ENCODE measurements at regions not wholly inside any gene's neighbourhood (a gene's known extent, or its start where the extent isn't known, plus 50 kb on each side); places are given as distances from the start of the nearest gene placed in this dataset.

- DNase-seq (ENCODE audit: low read depth in 1 of 2, low spot score in 2 of 2): no peak
- peak overlapping the region; percentile 22 for H4K5ac ChIP-seq (ENCODE audit: insufficient read length, low read depth, low read length)
- H3K23me2 ChIP-seq (ENCODE audit: low read depth, low read length): no peaks in the 10 kb centered on the region
These were observed 448.9 kb upstream of the ADGRL2 start for GRCh38 chr1:81351864-81352263.

More at GRCh38 chr1:81351864-81352263, 448.9 kb upstream of the ADGRL2 start:
- Histone ChIP-seq H4K20me1 (replicated peaks in 1 of 2; ENCODE audit: control insufficient read depth in 1 of 2, insufficient read depth in 2 of 2, low read length in 2 of 2) (no peaks in the 10 kb centered on the region), H3K79me1 (ENCODE audit: low read depth, low read length) (no peaks in the 10 kb centered on the region), H2BK20ac (ENCODE audit: low read length) (peak overlapping the region; percentile 94; the same call in 1 of the 2 replicates), H4K91ac (replicated peaks; ENCODE audit: insufficient read length, low read length) (peak overlapping the region; percentile 36), H3K9me3 (ENCODE audit: insufficient read depth in 2 of 2, low read depth in 1 of 2, low read length in 1 of 2) (no peaks in the 10 kb centered on the region), H3K56ac (replicated peaks; ENCODE audit: insufficient read length, low read depth, low read length) (no peak overlapping the region), H3K27me3 (replicated peaks in 1 of 4; ENCODE audit: control insufficient read depth in 3 of 4, extremely low read depth in 1 of 4, insufficient read depth in 3 of 4, low read length in 3 of 4) (no peaks in the 10 kb centered on the region), H3K4me2 (ENCODE audit: insufficient read depth in 1 of 2, low read depth in 2 of 2, low read length in 2 of 2) (no peak overlapping the region), H2BK5ac (ENCODE audit: low read depth, low read length) (no peak overlapping the region), H3K4me1 (replicated peaks in 1 of 4; ENCODE audit: control insufficient read depth in 3 of 4, insufficient read depth in 4 of 4, low read length in 3 of 4) (peaks cover 0 to 26% (median 12%) of the 10 kb centered on the region in 4 experiments; a peak in 4 of 7 replicates), H3K9ac (replicated peaks in 1 of 4; ENCODE audit: extremely low read depth in 1 of 4, low read depth in 3 of 4, low read length in 3 of 4) (no peak overlapping the region), H3K18ac (ENCODE audit: extremely low read depth, low read length) (peak overlapping the region; percentile 33; the same call in 1 of the 2 replicates), H2BK15ac (ENCODE audit: low read length) (peak overlapping the region; percentile 49), H2BK12ac (ENCODE audit: low read depth, low read length) (peak overlapping the region; percentile 75; the same call in 1 of the 2 replicates), H3K79me2 (ENCODE audit: control insufficient read depth in 1 of 2, insufficient read depth in 2 of 2, low read length in 2 of 2) (no peaks in the 10 kb centered on the region), H4K8ac (ENCODE audit: extremely low read depth, insufficient read depth, low read length) (no peak overlapping the region), H3K36me3 (ENCODE audit: control insufficient read depth in 2 of 4, insufficient read depth in 4 of 4, low read length in 3 of 4) (no peaks in the 10 kb centered on the region), H3K27ac (ENCODE audit: low read depth, low read length) (no peak overlapping the region), H2AFZ (ENCODE audit: low read length) (no peak overlapping the region), H2BK120ac (replicated peaks; ENCODE audit: low read depth, low read length) (peak overlapping the region; percentile 41), H2AK5ac (ENCODE audit: low read depth, low read length) (0 out of 2 replicates have a peak overlapping the region, but pooled peaks have one; percentile 25), H3K4ac (replicated peaks; ENCODE audit: insufficient read length, low read depth, low read length) (no peak overlapping the region), H3K14ac (ENCODE audit: insufficient read length) (no peak overlapping the region), H3K23ac (ENCODE audit: insufficient read length) (no peak overlapping the region), H3K4me3 (ENCODE audit: extremely low read depth in 1 of 4, insufficient read depth in 2 of 4, low read depth in 3 of 4, low read length in 4 of 4) (no peak overlapping the region)
- FAIRE-seq: no peak
- 94% methylated on average over 5 of the region's 5 CpGs; no CpG with 5 or more reads in 1 of the 2 experiments for WGBS, 2 experiments (ENCODE audit: extremely low coverage in 1 of 2, insufficient coverage in 1 of 2, insufficient read length in 1 of 2, insufficient replicate concordance in 2 of 2, low coverage in 1 of 2, low lambda C conversion rate in 2 of 2, missing lambda C conversion rate in 1 of 2)
- POLR2A ChIA-PET (ENCODE audit: partially characterized antibody): no interaction called here
- CTCF ChIA-PET (ENCODE audit: partially characterized antibody): no interaction called here
- no peak for TF ChIP-seq BRCA1 (IDR thresholded peaks at IDR 0.05; ENCODE audit: low read depth, low read length)
- no peak for TF ChIP-seq EGR1 (IDR thresholded peaks at IDR 0.05; ENCODE audit: borderline replicate concordance, low read depth, low read length)

All from H1 (cell line).